Left renal pelvis (tissue), 4 donors: ENCODE measurements at regions not wholly inside any gene's neighbourhood (a gene's known extent, or its start where the extent isn't known, plus 50 kb on each side); places are given as distances from the start of the nearest gene placed in this dataset.
A peak's percentile ranks its signal among the peaks of the same experiment; 100 is the strongest.
"Not testable (repeated sequence)": the region's sequence is repeated elsewhere in the genome, so short reads cannot be mapped to it uniquely, and the experiment has no call there.

Source experiments
- DNase-seq, 4 donors: peaks; one replicate each; pipeline ENCODE4 v3.0.0-alpha.2; 2013; ENCODE audit warnings: low read depth in 4 of 4, low spot score in 3 of 4

DNA sequence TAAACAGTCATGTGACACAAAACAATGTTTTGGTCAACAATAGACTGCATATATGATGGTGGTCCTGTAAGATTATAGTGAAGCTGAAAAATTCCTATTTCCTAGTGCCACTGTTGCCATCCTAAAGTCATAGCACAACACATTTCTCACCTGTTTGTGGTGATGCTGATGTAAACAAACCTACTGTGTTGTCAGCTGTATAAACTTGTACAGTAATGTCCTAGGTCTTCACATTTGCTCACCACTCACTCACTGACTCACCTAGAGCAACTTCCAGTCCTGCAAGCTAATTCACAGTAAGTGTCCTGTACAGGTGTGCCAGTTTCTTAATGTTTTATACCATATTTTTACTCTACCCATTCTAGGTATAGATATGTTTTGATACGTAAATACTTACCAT is 326.1 kb upstream of the USP24 start:
- DNase-seq, result no peak

DNA sequence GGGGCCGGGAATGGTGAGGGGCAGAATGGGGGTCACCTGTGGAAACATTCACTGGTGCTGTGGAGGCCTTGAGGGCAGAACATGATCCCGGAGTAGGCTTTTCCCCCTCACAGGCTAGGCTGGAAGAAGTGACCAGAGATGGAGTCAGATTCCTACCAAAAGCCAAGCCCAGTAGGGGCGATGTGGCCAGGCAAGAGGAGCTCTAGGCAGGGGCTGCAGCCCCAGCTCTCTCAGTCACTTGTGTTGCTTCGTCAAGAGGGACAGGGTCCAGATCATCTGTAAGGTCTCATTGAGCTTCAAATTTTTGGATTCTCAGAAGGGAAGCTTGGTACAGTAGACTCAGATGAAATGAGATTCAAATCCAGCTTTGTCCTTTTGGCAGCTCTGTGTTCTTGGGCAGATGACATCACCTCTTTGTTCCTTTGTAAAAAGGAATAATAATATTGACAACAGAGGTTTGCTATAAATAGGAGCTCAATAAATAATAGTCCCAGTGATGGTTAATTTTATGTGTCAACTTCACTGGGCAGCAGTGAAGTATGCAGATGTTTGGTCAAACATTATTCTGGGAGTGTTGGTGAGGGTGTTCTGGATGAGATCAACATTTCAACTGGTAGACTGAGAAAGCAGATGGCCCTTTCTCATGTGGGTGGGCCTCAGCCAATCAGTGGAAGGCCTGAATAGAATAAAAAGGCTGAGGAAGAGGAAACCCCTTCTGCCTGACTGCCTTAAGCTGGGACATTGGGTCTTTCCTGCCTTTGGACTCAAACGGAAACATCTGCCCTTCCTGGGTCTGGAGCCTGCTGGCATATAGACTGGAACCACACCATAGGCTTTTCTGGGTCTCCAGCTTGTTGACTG is 324.7 kb upstream of the USP24 start:
- no peak for DNase-seq

GRCh38 chr1:55538428-55538827 is 323.3 kb upstream of the USP24 start:
- no peak for DNase-seq

DNA sequence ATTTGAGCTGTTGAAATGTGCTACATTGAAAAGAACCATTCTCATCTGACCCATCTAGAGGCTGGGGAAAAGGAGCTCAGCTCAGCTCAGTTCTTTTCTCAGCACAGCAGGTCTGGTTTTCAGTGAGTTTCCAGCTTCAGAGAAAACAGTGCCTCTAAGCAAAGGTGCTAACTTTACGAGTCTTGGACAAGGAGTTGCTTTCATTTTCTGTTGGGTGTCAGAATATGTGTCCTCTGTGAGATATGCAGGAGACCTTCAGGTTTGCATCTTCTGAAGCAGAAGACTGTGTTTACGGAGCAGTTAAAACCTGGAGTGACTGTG is 321.3 kb upstream of the USP24 start:
- DNase-seq, result no peak

- DNase-seq, result no peak
Observed at GRCh38 chr1:55535724-55536544, 320.8 kb upstream of the USP24 start.

- peak in 2 of 4 donors; percentile 20 to 65 for DNase-seq
Observed at GRCh38 chr1:55534565-55535121, 319.5 kb upstream of the USP24 start.

DNA sequence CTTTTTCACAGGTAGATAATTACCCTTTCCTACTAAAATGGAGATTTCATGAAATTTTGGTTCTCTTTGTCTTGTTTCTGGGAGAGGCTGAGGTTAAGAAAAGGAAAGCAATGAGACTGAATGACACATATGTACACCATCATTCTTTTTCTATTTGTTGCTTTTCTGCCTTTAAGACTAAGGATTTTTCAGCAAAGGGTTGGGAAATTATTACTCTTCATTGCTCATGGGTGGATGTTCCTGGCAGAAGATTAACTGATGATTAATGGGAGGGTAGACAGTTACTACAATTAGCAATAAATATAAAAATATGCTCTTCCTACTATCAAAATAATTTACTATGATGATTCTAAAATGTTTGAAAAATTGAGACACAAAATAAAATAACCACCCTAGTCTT is 316.5 kb upstream of the USP24 start:
- DNase-seq, result no peak

DNA sequence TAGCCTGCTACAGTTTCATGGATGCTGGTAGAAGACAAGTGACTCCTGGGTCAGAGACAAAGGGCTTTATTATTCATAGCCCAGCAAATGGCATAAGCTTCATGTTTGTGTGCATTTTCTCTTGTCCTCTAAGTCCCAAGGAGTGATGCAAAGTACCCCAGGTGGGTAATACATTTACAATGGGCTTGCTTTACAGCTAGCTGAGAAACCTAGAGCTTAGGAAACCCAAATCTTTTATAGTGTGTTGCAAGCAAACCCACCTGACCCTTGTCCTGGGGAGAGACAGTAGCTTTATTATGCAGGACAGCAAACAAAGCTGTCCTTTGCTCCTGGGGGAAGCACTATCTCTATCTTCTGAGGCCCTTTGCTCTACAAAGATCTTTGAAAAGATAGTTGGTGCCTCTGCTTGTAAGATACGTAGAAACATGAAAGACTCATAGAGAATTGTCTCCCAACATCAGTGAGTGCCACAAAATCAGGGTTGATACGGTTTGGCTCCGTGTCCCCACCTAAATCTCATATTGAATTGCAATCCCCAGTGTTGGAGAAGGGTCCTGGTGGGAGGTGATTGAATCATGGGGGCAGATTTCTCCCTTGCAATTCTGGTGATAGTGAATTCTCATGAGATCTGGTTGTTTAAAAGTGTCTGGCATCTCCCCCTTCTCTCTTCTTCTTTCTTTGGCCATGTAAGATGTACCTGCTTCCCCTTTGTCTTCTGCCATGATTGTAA is 315.8 kb upstream of the USP24 start:
- DNase-seq, result no peak

DNA sequence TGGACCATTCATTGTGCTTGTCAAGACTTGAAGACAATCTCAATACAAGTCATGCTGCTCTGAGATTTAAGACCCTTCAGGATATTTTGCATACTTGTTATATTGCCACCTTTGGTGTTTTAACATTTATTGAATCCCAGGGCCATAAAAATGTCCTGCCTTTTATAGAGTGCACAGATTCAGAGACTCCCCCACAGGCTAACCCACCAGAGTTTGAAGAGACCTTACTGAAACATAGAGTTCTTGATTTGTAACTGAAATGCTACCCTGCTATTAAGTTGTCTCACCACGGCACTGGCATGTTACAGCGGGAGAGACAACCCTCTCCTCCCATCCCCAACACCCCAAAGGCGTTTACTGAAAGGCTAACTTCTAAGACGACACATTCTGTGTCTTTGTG is 313.9 kb upstream of the USP24 start:
- no peak for DNase-seq

DNA sequence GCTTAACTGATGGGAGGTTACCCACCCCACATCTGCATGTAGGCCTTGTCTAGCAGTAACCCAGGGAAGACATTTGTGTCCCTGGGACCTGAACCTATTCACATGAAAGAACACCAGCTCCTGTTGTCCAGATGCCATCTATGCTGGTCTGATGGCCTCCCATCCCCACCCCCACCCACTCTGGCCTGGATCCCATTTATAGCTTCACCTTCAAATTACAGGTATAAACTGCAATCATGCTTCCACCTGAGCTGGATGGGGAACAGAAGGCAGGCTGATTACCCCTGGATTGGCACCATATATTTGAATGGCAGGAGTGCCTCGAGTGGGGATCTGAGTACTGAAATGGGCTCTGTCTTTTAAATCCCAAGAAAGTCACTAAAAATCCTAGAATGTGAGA is 312.7 kb upstream of the USP24 start:
- no peak for DNase-seq

DNA sequence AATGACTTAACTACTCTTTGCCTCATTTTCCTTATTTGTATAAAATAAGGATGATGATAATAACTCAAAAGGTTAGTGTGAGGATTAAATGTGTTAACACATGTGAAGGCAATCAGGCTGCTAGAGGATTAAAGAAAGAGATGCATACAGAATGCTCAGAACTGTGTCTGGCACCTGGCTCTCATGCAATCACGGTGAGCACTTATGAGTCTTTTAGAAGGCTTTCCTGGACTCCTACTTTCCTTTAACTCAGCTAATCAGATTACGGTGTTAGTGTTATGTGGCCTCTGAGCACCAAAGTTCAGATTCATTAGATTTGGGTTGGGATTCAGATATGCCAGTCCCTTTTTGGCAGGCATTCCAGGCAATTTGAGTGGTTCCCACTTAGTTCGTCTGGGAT is 311.6 kb upstream of the USP24 start:
- DNase-seq, result no peak

- DNase-seq, result no peak
Observed at GRCh38 chr1:55524006-55524405, 308.8 kb upstream of the USP24 start.

DNA sequence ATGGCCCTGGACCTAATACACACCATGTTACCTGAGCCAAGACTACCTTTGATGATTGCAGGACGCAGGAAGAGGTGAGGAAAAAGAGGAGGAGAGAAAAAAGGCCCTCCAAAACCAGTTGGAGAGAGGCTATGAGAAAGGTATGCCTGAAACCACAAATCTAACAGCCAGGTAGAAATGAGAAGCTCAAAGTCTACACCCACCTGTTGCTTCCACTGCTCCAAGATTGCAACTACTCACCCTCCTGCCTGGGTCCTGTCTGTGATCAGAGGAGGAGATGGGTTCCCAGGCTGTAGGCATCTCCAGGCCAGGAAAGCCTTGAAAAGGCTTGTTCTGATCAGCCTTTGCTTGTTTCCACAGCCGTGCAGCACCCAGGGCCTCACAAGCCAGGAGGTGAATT is 307.8 kb upstream of the USP24 start:
- no peak for DNase-seq

DNA sequence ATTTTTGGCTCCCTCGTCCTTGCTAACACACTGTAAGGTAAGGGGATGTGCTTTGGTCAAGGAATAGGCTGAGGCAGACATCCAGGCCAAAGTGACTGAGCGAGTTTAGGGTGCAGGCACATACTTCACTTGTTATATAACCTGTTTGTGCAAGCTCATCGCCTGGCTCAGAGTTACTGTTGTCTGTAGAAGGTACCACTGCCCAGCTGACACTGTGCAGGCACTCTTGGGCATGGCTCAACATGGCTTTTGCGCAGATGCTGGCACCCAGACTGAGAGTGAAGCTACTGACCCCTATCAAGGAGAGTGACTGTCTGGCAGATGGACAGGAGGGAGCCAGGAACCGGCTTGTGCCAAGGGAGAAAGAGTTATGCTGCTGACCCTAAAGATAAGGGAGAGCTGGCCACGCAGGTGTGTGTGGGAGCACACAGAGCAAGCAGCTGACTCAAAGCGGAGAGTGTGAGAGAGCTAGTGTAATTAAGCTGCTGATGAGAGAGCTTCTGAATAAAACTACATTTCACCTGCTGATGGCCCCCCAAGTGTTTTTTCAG is 307.3 kb upstream of the USP24 start:
- DNase-seq, result no peak

DNA sequence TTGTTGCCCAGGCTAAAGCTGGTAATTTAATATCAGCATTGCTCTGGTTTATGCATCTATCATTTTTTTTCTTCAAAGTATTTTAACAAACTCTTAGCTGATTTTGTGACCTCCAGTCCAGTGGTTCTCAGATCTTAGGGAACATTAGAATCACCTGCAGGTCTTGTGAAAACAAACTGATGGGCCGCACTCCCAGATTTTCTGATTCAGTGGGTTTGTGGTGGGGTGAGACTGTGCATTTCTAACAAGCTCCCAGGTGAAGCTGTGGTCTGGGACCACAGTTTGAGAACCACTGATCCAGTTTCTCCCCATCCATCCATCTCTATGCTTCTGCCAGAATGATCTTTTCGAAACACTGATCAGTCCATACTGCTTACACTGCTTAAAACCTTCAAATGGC is 305.7 kb upstream of the USP24 start:
- no peak for DNase-seq

GRCh38 chr1:55519937-55520683 is 304.9 kb upstream of the USP24 start:
- no peak for DNase-seq

DNA sequence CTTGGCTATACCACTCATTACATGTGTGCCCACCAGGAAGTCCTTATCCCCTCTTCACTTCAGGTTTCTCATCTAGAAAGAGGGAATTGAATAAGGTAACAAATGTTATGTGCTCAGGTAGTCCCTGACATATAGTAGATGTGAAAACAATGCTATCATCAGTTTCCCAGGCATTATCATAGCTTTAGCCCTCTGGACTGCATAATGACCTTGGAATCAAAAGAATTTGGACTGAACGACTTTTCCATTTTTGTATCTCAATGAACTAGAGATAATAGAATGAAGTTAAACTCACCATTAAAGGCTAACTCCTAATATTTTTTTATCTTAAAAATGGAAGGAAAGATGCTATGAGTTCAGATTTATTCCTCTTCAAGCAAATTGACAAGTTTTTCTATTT is 304.1 kb upstream of the USP24 start:
- DNase-seq, result no peak

DNA sequence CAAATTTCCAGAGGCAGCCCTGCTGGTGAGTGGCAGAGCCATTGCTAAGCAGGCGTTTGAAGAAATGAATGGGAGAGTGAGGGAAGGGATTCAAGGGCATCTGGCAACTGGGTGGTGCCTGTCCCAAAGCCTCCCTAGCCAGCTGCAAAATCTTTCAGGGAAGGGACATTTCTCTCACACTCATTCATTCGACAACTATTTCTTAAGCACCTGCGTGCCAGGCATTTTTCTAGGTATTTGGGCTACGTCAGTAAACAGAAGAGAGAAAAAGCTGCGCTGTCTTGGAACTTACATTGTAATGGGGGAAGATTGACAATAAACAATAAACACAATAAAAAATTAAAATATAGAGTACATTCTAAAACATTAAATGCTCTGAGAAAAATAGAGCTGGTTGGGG is 301.9 kb upstream of the USP24 start:
- no peak for DNase-seq

DNA sequence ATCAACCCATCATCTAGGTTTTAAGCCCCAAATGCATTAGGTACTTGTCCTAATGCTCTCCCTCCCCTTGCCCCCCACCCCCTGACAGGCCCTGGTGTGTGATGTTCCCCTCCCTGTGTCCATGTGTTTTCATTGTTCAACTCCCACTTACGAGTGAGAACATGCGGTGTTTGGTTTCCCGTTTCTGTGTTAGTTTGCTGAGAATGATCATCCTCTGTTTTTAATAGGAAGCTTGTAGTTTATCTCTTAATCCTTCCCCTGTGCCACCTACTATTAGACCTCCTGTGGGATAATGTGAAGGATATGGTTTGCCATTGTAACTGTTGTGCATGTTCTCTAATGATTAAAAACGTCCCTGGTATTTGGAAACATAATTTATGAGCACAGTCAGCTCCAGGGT is 299.4 kb upstream of the USP24 start:
- DNase-seq, result not testable (repeated sequence)

GRCh38 chr1:55512466-55512865 is 297.3 kb upstream of the USP24 start:
- DNase-seq, result no peak
